ENCODE measurements at regions not wholly inside any gene's neighbourhood (a gene's known extent, or its start where the extent isn't known, plus 50 kb on each side); places are given as distances from the start of the nearest gene placed in this dataset.

DNA sequence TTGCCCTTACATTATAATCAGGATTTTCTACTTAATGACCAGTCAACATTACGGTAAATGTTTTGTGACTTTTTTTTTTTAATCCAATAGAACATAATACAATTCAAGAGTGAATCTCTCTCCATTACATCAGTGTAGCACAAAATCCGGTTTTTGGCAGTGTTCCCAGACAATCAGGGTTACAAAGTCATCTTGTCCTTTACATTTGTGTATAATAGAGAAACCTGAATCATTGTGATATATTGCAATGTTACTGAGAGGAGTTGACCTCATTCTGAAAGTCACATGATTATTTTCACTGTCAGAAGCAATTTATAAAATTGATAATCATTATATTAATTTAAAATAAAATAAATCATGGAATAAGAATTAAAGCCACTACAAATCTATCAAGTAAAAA lies 1346.0 kb upstream of the SPRY2 start:
- H3K4me3 ChIP-seq (ENCODE audit: low read depth, low read length) = no peak overlapping the region
- H3K36me3 ChIP-seq (ENCODE audit: control insufficient read depth in 2 of 2, insufficient read depth in 1 of 2, low read length in 2 of 2) = no peaks in the 10 kb centered on the region
- ChIA-PET CTCF (no interaction called here), POLR2A (no interaction called here)
- H3K9me3 ChIP-seq (ENCODE audit: control insufficient read depth, insufficient read depth, low read depth, low read length) = no peaks in the 10 kb centered on the region
- TF ChIP-seq, protein P1, sequence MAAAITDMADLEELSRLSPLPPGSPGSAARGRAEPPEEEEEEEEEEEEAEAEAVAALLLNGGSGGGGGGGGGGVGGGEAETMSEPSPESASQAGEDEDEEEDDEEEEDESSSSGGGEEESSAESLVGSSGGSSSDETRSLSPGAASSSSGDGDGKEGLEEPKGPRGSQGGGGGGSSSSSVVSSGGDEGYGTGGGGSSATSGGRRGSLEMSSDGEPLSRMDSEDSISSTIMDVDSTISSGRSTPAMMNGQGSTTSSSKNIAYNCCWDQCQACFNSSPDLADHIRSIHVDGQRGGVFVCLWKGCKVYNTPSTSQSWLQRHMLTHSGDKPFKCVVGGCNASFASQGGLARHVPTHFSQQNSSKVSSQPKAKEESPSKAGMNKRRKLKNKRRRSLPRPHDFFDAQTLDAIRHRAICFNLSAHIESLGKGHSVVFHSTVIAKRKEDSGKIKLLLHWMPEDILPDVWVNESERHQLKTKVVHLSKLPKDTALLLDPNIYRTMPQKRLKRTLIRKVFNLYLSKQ (tag by site-specific recombination; IDR thresholded peaks at IDR 0.05; ENCODE audit: borderline replicate concordance) = no peak
- no peak for TF ChIP-seq ZNF623 (tag by site-specific recombination; IDR thresholded peaks at IDR 0.05)
- no peak for TF ChIP-seq ZNF211 (tag by site-specific recombination; IDR thresholded peaks at IDR 0.05; ENCODE audit: low read depth)
- no peak for TF ChIP-seq ZNF654 (tag by site-specific recombination; IDR thresholded peaks at IDR 0.05; ENCODE audit: low read depth)
- TF ChIP-seq, protein P2, sequence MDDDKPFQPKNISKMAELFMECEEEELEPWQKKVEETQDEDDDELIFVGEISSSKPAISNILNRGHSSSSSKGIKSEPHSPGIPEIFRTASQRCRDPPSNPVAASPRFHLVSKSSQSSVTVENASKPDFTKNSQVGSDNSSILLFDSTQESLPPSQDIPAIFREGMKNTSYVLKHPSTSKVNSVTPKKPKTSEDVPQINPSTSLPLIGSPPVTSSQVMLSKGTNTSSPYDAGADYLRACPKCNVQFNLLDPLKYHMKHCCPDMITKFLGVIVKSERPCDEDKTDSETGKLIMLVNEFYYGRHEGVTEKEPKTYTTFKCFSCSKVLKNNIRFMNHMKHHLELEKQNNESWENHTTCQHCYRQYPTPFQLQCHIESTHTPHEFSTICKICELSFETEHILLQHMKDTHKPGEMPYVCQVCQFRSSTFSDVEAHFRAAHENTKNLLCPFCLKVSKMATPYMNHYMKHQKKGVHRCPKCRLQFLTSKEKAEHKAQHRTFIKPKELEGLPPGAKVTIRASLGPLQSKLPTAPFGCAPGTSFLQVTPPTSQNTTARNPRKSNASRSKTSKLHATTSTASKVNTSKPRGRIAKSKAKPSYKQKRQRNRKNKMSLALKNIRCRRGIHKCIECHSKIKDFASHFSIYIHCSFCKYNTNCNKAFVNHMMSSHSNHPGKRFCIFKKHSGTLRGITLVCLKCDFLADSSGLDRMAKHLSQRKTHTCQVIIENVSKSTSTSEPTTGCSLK (tag by site-specific recombination; IDR thresholded peaks at IDR 0.05) = no peak
- no peaks in the 10 kb centered on the region for H3K4me1 ChIP-seq (ENCODE audit: control insufficient read depth, insufficient read depth, low read length)
- H3K27ac ChIP-seq (ENCODE audit: extremely low read depth, low read depth, low read length) = no peak overlapping the region

DNA sequence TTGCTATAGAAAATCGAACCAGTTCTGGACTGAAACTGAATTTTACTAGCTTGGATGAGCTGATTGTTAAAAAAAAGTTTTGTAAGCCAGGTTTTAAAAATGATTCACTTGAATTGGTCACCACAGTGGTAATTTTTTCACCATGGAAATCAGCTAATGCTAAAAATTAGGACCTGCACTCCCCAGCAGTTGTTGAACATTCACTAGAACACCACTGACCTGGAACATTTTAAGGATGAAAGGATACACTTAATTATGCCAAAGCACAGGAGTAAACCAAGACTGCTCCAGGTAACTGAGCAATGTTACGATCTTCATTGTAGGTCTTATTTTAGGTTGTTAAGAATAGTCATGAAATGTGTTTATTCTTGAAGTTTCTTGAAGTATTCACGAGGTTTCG lies 1342.6 kb upstream of the SPRY2 start:
- no peak for TF ChIP-seq ZNF274 (IDR thresholded peaks at IDR 0.05; ENCODE audit: low read length)
- no peak for TF ChIP-seq ZNF274 (tag by site-specific recombination; IDR thresholded peaks at IDR 0.05; ENCODE audit: borderline replicate concordance)
- TF ChIP-seq ZNF600 (tag by site-specific recombination; IDR thresholded peaks at IDR 0.05) = no peak
- TF ChIP-seq RBAK (tag by site-specific recombination; IDR thresholded peaks at IDR 0.05) = no peak
- TF ChIP-seq MYNN (tag by site-specific recombination; IDR thresholded peaks at IDR 0.05; ENCODE audit: borderline replicate concordance) = no peak
- TF ChIP-seq ZNF473 (tag by site-specific recombination; IDR thresholded peaks at IDR 0.05) = no peak
- TF ChIP-seq, protein P3, sequence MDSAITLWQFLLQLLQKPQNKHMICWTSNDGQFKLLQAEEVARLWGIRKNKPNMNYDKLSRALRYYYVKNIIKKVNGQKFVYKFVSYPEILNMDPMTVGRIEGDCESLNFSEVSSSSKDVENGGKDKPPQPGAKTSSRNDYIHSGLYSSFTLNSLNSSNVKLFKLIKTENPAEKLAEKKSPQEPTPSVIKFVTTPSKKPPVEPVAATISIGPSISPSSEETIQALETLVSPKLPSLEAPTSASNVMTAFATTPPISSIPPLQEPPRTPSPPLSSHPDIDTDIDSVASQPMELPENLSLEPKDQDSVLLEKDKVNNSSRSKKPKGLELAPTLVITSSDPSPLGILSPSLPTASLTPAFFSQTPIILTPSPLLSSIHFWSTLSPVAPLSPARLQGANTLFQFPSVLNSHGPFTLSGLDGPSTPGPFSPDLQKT (IDR thresholded peaks at IDR 0.05; ENCODE audit: borderline replicate concordance, low read depth, low read length) = no peak
- TF ChIP-seq, protein P4, sequence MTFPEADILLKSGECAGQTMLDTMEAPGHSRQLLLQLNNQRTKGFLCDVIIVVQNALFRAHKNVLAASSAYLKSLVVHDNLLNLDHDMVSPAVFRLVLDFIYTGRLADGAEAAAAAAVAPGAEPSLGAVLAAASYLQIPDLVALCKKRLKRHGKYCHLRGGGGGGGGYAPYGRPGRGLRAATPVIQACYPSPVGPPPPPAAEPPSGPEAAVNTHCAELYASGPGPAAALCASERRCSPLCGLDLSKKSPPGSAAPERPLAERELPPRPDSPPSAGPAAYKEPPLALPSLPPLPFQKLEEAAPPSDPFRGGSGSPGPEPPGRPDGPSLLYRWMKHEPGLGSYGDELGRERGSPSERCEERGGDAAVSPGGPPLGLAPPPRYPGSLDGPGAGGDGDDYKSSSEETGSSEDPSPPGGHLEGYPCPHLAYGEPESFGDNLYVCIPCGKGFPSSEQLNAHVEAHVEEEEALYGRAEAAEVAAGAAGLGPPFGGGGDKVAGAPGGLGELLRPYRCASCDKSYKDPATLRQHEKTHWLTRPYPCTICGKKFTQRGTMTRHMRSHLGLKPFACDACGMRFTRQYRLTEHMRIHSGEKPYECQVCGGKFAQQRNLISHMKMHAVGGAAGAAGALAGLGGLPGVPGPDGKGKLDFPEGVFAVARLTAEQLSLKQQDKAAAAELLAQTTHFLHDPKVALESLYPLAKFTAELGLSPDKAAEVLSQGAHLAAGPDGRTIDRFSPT (tag by site-specific recombination; IDR thresholded peaks at IDR 0.05) = no peak
- no peak for TF ChIP-seq TCF7L2 (IDR thresholded peaks at IDR 0.05; ENCODE audit: borderline replicate concordance, low read depth, low read length)
- TF ChIP-seq, protein P5, sequence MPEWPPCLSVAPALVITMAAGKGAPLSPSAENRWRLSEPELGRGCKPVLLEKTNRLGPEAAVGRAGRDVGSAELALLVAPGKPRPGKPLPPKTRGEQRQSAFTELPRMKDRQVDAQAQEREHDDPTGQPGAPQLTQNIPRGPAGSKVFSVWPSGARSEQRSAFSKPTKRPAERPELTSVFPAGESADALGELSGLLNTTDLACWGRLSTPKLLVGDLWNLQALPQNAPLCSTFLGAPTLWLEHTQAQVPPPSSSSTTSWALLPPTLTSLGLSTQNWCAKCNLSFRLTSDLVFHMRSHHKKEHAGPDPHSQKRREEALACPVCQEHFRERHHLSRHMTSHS (tag by site-specific recombination; IDR thresholded peaks at IDR 0.05) = no peak
- TF ChIP-seq ZNF366 (tag by site-specific recombination; conservative IDR thresholded peaks at IDR 0.05) = no peak
- no peak for TF ChIP-seq SP2 (tag by site-specific recombination; IDR thresholded peaks at IDR 0.05)
- TF ChIP-seq ZSCAN30 (tag by site-specific recombination; IDR thresholded peaks at IDR 0.05) = no peak
- ChIA-PET CTCF (no interaction called here), POLR2A (no interaction called here)
- Histone ChIP-seq H3K9me3 (ENCODE audit: control insufficient read depth, insufficient read depth, low read depth, low read length) (no peaks in the 10 kb centered on the region), H3K4me3 (ENCODE audit: low read depth, low read length) (no peak overlapping the region), H3K27ac (ENCODE audit: extremely low read depth, low read depth, low read length) (no peak overlapping the region), H3K36me3 (ENCODE audit: control insufficient read depth in 2 of 2, insufficient read depth in 1 of 2, low read length in 2 of 2) (no peaks in the 10 kb centered on the region), H3K4me1 (ENCODE audit: control insufficient read depth, insufficient read depth, low read length) (no peaks in the 10 kb centered on the region)
